ENCODE measurements at regions not wholly inside any gene's neighbourhood (a gene's known extent, or its start where the extent isn't known, plus 50 kb on each side); places are given as distances from the start of the nearest gene placed in this dataset.

DNA sequence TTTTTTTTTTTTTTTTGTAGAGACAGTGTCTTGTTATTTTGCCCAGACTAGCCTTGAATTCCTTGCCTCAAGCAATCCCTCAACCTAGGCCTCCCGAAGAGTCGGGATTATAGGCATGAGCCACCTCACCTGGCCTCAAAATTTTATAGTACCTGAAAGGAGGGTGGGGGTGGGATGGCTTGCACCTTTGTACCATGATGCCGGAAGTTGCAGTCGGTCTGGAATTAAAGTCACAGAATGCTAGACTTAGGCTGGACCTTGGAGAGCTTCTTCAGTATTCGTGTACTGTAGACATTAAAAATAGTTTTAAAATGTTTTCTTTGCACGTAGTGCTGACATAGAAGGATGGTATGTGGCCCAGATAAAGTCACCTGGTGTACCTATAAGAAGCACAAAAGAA lies 280.9 kb downstream of the STIM2 start:
- Mint-ChIP-seq H3K36me3 (ENCODE audit: low read depth) (peaks cover 21% of the 10 kb centered on the region; the same call in 2 of the 3 replicates), H3K27ac (no peak overlapping the region), H3K27me3 (ENCODE audit: insufficient read depth, low read depth, poor library complexity) (peaks cover 2% of the 10 kb centered on the region), H3K4me3 (no peak overlapping the region), H3K4me1 (peaks cover 10% of the 10 kb centered on the region), H3K9me3 (peaks cover 28% of the 10 kb centered on the region)
- Histone ChIP-seq H3K79me2 (replicated peaks; ENCODE audit: insufficient read depth) (no peaks in the 10 kb centered on the region), H3K27me3 (ENCODE audit: insufficient read depth) (no peaks in the 10 kb centered on the region), H3K4me2 (no peak overlapping the region), H3K9me2 (ENCODE audit: insufficient read depth) (peaks cover 4% of the 10 kb centered on the region), H2AFZ (peak overlapping the region; percentile 3; the same call in 1 of the 2 replicates), H4K20me1 (replicated peaks; ENCODE audit: insufficient read depth) (no peaks in the 10 kb centered on the region), H3F3A (replicated peaks; ENCODE audit: low read depth) (no peaks in the 10 kb centered on the region), H3K4me3 (no peak overlapping the region), H3K4me1 (ENCODE audit: insufficient read depth) (peaks cover 8% of the 10 kb centered on the region; the same call in 1 of the 2 replicates), H3K27ac (ENCODE audit: low read depth) (no peak overlapping the region), H3K36me3 (ENCODE audit: insufficient read depth) (peaks cover 5% of the 10 kb centered on the region; the same call in 1 of the 2 replicates)
- no peak for ATAC-seq
- no peak for DNase-seq (ENCODE audit: low spot score)
- TF ChIP-seq, protein P1, sequence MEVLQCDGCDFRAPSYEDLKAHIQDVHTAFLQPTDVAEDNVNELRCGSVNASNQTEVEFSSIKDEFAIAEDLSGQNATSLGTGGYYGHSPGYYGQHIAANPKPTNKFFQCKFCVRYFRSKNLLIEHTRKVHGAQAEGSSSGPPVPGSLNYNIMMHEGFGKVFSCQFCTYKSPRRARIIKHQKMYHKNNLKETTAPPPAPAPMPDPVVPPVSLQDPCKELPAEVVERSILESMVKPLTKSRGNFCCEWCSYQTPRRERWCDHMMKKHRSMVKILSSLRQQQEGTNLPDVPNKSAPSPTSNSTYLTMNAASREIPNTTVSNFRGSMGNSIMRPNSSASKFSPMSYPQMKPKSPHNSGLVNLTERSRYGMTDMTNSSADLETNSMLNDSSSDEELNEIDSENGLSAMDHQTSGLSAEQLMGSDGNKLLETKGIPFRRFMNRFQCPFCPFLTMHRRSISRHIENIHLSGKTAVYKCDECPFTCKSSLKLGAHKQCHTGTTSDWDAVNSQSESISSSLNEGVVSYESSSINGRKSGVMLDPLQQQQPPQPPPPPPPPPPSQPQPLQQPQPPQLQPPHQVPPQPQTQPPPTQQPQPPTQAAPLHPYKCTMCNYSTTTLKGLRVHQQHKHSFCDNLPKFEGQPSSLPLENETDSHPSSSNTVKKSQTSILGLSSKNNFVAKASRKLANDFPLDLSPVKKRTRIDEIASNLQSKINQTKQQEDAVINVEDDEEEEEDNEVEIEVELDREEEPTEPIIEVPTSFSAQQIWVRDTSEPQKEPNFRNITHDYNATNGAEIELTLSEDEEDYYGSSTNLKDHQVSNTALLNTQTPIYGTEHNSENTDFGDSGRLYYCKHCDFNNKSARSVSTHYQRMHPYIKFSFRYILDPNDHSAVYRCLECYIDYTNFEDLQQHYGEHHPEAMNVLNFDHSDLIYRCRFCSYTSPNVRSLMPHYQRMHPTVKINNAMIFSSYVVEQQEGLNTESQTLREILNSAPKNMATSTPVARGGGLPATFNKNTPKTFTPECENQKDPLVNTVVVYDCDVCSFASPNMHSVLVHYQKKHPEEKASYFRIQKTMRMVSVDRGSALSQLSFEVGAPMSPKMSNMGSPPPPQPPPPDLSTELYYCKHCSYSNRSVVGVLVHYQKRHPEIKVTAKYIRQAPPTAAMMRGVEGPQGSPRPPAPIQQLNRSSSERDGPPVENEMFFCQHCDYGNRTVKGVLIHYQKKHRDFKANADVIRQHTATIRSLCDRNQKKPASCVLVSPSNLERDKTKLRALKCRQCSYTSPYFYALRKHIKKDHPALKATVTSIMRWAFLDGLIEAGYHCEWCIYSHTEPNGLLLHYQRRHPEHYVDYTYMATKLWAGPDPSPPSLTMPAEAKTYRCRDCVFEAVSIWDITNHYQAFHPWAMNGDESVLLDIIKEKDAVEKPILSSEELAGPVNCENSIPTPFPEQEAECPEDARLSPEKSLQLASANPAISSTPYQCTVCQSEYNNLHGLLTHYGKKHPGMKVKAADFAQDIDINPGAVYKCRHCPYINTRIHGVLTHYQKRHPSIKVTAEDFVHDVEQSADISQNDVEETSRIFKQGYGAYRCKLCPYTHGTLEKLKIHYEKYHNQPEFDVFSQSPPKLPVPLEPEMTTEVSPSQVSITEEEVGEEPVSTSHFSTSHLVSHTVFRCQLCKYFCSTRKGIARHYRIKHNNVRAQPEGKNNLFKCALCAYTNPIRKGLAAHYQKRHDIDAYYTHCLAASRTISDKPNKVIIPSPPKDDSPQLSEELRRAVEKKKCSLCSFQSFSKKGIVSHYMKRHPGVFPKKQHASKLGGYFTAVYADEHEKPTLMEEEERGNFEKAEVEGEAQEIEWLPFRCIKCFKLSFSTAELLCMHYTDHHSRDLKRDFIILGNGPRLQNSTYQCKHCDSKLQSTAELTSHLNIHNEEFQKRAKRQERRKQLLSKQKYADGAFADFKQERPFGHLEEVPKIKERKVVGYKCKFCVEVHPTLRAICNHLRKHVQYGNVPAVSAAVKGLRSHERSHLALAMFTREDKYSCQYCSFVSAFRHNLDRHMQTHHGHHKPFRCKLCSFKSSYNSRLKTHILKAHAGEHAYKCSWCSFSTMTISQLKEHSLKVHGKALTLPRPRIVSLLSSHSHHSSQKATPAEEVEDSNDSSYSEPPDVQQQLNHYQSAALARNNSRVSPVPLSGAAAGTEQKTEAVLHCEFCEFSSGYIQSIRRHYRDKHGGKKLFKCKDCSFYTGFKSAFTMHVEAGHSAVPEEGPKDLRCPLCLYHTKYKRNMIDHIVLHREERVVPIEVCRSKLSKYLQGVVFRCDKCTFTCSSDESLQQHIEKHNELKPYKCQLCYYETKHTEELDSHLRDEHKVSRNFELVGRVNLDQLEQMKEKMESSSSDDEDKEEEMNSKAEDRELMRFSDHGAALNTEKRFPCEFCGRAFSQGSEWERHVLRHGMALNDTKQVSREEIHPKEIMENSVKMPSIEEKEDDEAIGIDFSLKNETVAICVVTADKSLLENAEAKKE (CRISPR knock-in tag; IDR thresholded peaks at IDR 0.05) = no peak
- no peak for TF ChIP-seq POLR2AphosphoS5 (IDR thresholded peaks at IDR 0.05; ENCODE audit: low read depth)
- TF ChIP-seq STAT1 (IDR thresholded peaks at IDR 0.05; ENCODE audit: unreplicated experiment) = no peak
- no peak for TF ChIP-seq ZNF331 (CRISPR knock-in tag; IDR thresholded peaks at IDR 0.05; ENCODE audit: low read depth)
- no peak for TF ChIP-seq ZNF114 (CRISPR knock-in tag; IDR thresholded peaks at IDR 0.05)
- no peak for TF ChIP-seq CREB1 (CRISPR knock-in tag; IDR thresholded peaks at IDR 0.05; ENCODE audit: low read depth)
- no peak for TF ChIP-seq EZH2phosphoT487 (IDR thresholded peaks at IDR 0.05; ENCODE audit: unreplicated experiment)
- TF ChIP-seq, protein P2, sequence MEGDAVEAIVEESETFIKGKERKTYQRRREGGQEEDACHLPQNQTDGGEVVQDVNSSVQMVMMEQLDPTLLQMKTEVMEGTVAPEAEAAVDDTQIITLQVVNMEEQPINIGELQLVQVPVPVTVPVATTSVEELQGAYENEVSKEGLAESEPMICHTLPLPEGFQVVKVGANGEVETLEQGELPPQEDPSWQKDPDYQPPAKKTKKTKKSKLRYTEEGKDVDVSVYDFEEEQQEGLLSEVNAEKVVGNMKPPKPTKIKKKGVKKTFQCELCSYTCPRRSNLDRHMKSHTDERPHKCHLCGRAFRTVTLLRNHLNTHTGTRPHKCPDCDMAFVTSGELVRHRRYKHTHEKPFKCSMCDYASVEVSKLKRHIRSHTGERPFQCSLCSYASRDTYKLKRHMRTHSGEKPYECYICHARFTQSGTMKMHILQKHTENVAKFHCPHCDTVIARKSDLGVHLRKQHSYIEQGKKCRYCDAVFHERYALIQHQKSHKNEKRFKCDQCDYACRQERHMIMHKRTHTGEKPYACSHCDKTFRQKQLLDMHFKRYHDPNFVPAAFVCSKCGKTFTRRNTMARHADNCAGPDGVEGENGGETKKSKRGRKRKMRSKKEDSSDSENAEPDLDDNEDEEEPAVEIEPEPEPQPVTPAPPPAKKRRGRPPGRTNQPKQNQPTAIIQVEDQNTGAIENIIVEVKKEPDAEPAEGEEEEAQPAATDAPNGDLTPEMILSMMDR (conservative IDR thresholded peaks at IDR 0.05; ENCODE audit: low read depth in 2 of 2) = no peak
